H9 (cell line): ENCODE measurements at regions not wholly inside any gene's neighbourhood (a gene's known extent, or its start where the extent isn't known, plus 50 kb on each side); places are given as distances from the start of the nearest gene placed in this dataset.

Experiments used
- DNase-seq: peaks from one replicate; pipeline ENCODE4 v3.0.0-alpha.2; 2017
- H2AFZ ChIP-seq: one replicate; pipeline ENCODE4 v1.6.1; 2013; ENCODE audit warnings: mild to moderate bottlenecking, low read length, control low read depth, moderate library complexity
- H2AK5ac ChIP-seq: 2 replicates; pipeline ENCODE4 v1.6.1; 2013; ENCODE audit warnings: low read length, control low read depth, mixed read lengths; ENCODE audit not compliant: insufficient read length
- H2BK120ac ChIP-seq: one replicate; pipeline ENCODE4 v1.6.1; 2013; ENCODE audit warnings: low read depth, mild to moderate bottlenecking, low read length, control low read depth, inconsistent platforms; ENCODE audit not compliant: poor library complexity, severe bottlenecking
- H2BK12ac ChIP-seq: 2 replicates; pipeline ENCODE4 v1.6.1; 2013; ENCODE audit warnings: low read length, control low read depth, mixed read lengths, low read depth; ENCODE audit not compliant: insufficient read length
- H2BK15ac ChIP-seq: 2 replicates; pipeline ENCODE4 v1.6.1; 2013; ENCODE audit warnings: low read depth, low read length, control low read depth
- H2BK20ac ChIP-seq: one replicate; pipeline ENCODE4 v1.6.1; 2013; ENCODE audit warnings: low read depth, mild to moderate bottlenecking, low read length, control low read depth, inconsistent platforms; ENCODE audit not compliant: poor library complexity, severe bottlenecking
- H2BK5ac ChIP-seq: 2 replicates; pipeline ENCODE4 v1.6.1; 2013; ENCODE audit warnings: low read length, control low read depth, mixed read lengths; ENCODE audit not compliant: insufficient read length
- H3K14ac ChIP-seq: 2 replicates; pipeline ENCODE4 v1.6.1; 2013; ENCODE audit warnings: low read length, control low read depth; ENCODE audit not compliant: insufficient read depth
- H3K18ac ChIP-seq: 2 replicates; pipeline ENCODE4 v1.6.1; 2013; ENCODE audit warnings: low read depth, mild to moderate bottlenecking, mixed read lengths, low read length, control low read depth; ENCODE audit not compliant: insufficient read length
- H3K23ac ChIP-seq: 2 replicates; pipeline ENCODE4 v1.6.1; 2013; ENCODE audit warnings: low read length, control low read depth, mixed read lengths, low read depth; ENCODE audit not compliant: insufficient read length
- H3K23me2 ChIP-seq: 2 replicates; pipeline ENCODE4 v1.6.1; 2013; ENCODE audit warnings: low read depth, mild to moderate bottlenecking, mixed read lengths, low read length, control low read depth; ENCODE audit not compliant: insufficient read length, poor library complexity, severe bottlenecking
- H3K27ac ChIP-seq: 2 replicates; pipeline ENCODE4 v1.5.1; 2013; ENCODE audit warnings: low read length, control low read depth, mixed read lengths, low read depth; ENCODE audit not compliant: insufficient read length
- H3K27me3 ChIP-seq: 2 replicates; pipeline ENCODE4 v1.6.1; 2013; ENCODE audit warnings: low read length, control low read depth, inconsistent platforms; ENCODE audit not compliant: insufficient read depth
- H3K4ac ChIP-seq: 2 replicates; pipeline ENCODE4 v1.6.1; 2013; ENCODE audit warnings: low read depth, mild to moderate bottlenecking, control low read depth, inconsistent platforms, low read length, moderate library complexity
- H3K4me1 ChIP-seq: 2 replicates; pipeline ENCODE4 v1.6.1; 2013; ENCODE audit warnings: low read length, control low read depth, inconsistent platforms; ENCODE audit not compliant: insufficient read depth
- H3K4me2 ChIP-seq: 2 replicates; pipeline ENCODE4 v1.6.1; 2013; ENCODE audit warnings: low read length, control low read depth, mixed read lengths; ENCODE audit not compliant: insufficient read length, insufficient read depth
- H3K56ac ChIP-seq: 2 replicates; pipeline ENCODE4 v1.6.1; 2013; ENCODE audit warnings: low read depth, mild to moderate bottlenecking, mixed read lengths, low read length, control low read depth; ENCODE audit not compliant: insufficient read length
- H3K79me1 ChIP-seq: 2 replicates; pipeline ENCODE4 v1.6.1; 2013; ENCODE audit warnings: low read depth, mild to moderate bottlenecking, moderate library complexity, low read length, control low read depth, inconsistent platforms; ENCODE audit not compliant: insufficient read depth, poor library complexity, severe bottlenecking
- H3K79me2 ChIP-seq: 2 replicates; pipeline ENCODE4 v1.6.1; 2013; ENCODE audit warnings: low read length, control low read depth, inconsistent platforms; ENCODE audit not compliant: insufficient read depth
- H3K9ac ChIP-seq: 2 replicates; pipeline ENCODE4 v1.6.1; 2013; ENCODE audit warnings: low read length, control low read depth, mixed read lengths; ENCODE audit not compliant: insufficient read length; ENCODE audit errors: extremely low read depth
- H3K9me3 ChIP-seq: one replicate; pipeline ENCODE4 v1.6.1; 2013; ENCODE audit warnings: low read depth, low read length, inconsistent platforms; ENCODE audit not compliant: control insufficient read depth
- H3T11ph ChIP-seq: one replicate; pipeline ENCODE4 v1.6.1; 2013; ENCODE audit warnings: mild to moderate bottlenecking, low read length, control low read depth, inconsistent platforms
- H4K20me1 ChIP-seq: one replicate; pipeline ENCODE4 v1.6.1; 2013; ENCODE audit not compliant: control insufficient read depth, insufficient read length, insufficient read depth
- H4K5ac ChIP-seq: 2 replicates; pipeline ENCODE4 v1.6.1; 2013; ENCODE audit warnings: low read depth, mild to moderate bottlenecking, mixed read lengths, low read length, control low read depth; ENCODE audit not compliant: insufficient read length
- H4K8ac ChIP-seq: replicated peaks from 2 replicates; pipeline ENCODE4 v1.6.1; 2013; ENCODE audit warnings: low read length, control low read depth, mixed read lengths, low read depth; ENCODE audit not compliant: insufficient read length
- H4K91ac ChIP-seq: 2 replicates; pipeline ENCODE4 v1.6.1; 2013; ENCODE audit warnings: low read depth, mild to moderate bottlenecking, moderate library complexity, mixed read lengths, low read length, control low read depth; ENCODE audit not compliant: insufficient read length
- H3K27ac Mint-ChIP-seq, 3 experiments: 2 replicates in 2 of 3; 3 replicates in 1 of 3; pipeline ENCODE4 v1.8.0; 2020 to 2021; ENCODE audit warnings: mixed read lengths in 3 of 3, mild to moderate bottlenecking in 1 of 3, moderate library complexity in 1 of 3
- H3K27me3 Mint-ChIP-seq: 2 replicates; pipeline ENCODE4 v1.8.0; 2021; ENCODE audit warnings: low read depth, mild to moderate bottlenecking, moderate library complexity, mixed read lengths
- H3K36me3 Mint-ChIP-seq, 3 experiments: 2 replicates in 2 of 3; 3 replicates in 1 of 3; pipeline ENCODE4 v1.8.0; 2020 to 2021; ENCODE audit warnings: low read depth in 3 of 3, mixed read lengths in 3 of 3; ENCODE audit not compliant: insufficient read depth in 1 of 3
- H3K4me1 Mint-ChIP-seq, 2 experiments: 2 replicates each; pipeline ENCODE4 v1.8.0; 2020; ENCODE audit warnings: mixed read lengths in 2 of 2
- H3K4me3 Mint-ChIP-seq, 2 experiments: 2 replicates in 1 of 2; 3 replicates in 1 of 2; pipeline ENCODE4 v1.8.0; 2020 to 2021; ENCODE audit warnings: mild to moderate bottlenecking in 2 of 2, mixed read lengths in 2 of 2, moderate library complexity in 1 of 2
- H3K9me3 Mint-ChIP-seq, 2 experiments: 2 replicates in 1 of 2; 3 replicates in 1 of 2; pipeline ENCODE4 v1.8.0; 2020; ENCODE audit warnings: mild to moderate bottlenecking in 2 of 2, mixed read lengths in 2 of 2, moderate library complexity in 1 of 2
- CTCF ChIP-seq: fragments of 200-600 bp; sonication (generic); conservative IDR thresholded peaks from 3 replicates; pipeline ENCODE4 v1.8.0; 2021; ENCODE audit warnings: antibody characterized with exemption, mild to moderate bottlenecking
- WGBS: extraction: QIAGEN DNeasy Blood & Tissue Kit; methylation state at CpG from one replicate; pipeline ENCODE4 v1.1.7; 2013; ENCODE audit warnings: missing lambda C conversion rate, low lambda C conversion rate, mixed read lengths; ENCODE audit not compliant: insufficient read length; ENCODE audit errors: extremely low coverage; 5-methylcytosine and 5-hydroxymethylcytosine counted together

DNA sequence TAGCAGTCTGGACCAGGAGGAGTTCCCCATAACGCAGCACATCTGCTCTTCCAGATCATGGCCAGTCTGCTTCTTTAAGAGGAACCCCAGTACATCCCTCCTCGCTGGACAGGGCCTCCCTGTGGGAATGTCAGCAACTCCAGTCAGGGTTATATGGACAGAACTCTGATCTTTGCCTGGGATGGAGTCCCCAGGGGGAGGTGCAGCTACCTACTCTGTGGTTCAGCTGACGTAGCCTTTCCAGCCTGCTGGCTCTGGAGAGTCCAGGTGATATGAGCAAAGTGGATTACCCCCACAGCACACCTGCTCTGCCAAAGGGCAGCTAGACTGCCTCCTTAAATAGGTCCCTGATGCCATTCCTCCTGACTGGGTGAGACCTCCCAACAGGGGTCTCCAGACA, 417.1 kb upstream of the EPHA3 start:
- WGBS, result no CpG with 5 or more reads among the region's 3 CpGs
- Mint-ChIP-seq H3K27me3 (no peaks in the 10 kb centered on the region), H3K36me3 (no peaks in the 10 kb centered on the region), H3K9me3 (no peaks in the 10 kb centered on the region), H3K4me3 (no peak overlapping the region), H3K27ac (no peak overlapping the region), H3K4me1 (no peaks in the 10 kb centered on the region)
- Histone ChIP-seq H2BK12ac (no peak overlapping the region), H3K27me3 (no peaks in the 10 kb centered on the region), H2BK5ac (no peak overlapping the region), H3K4me2 (no peak overlapping the region), H3K4me1 (no peaks in the 10 kb centered on the region), H3K9me3 (no peaks in the 10 kb centered on the region), H4K20me1 (no peaks in the 10 kb centered on the region), H3K56ac (no peak overlapping the region), H3K23me2 (no peaks in the 10 kb centered on the region), H3K27ac (no peak overlapping the region), H2AK5ac (no peak overlapping the region), H3K9ac (no peak overlapping the region), H3T11ph (no peak overlapping the region), H3K79me2 (no peaks in the 10 kb centered on the region), H3K14ac (no peak overlapping the region), H4K91ac (no peak overlapping the region), H2BK15ac (no peak overlapping the region), H4K8ac (no peak overlapping the region), H3K4ac (no peak overlapping the region), H4K5ac (no peak overlapping the region), H3K23ac (no peak overlapping the region), H2BK20ac (no peak overlapping the region), H3K79me1 (no peaks in the 10 kb centered on the region), H3K18ac (no peak overlapping the region), H2BK120ac (no peak overlapping the region), H2AFZ (no peak overlapping the region)
- TF ChIP-seq CTCF, result no peak
- DNase-seq, result no peak
